HG03575 (cell line): ENCODE measurements at regions not wholly inside any gene's neighbourhood (a gene's known extent, or its start where the extent isn't known, plus 50 kb on each side); places are given as distances from the start of the nearest gene placed in this dataset.
"Not testable (repeated sequence)": the region's sequence is repeated elsewhere in the genome, so short reads cannot be mapped to it uniquely, and the experiment has no call there.

Experiments
- ATAC-seq: cut with Tn5 transposase; IDR thresholded peaks from one replicate; pipeline ENCODE4 v1.9.1; 2021; ENCODE audit not compliant: unreplicated experiment, insufficient number of reproducible peaks, low FRiP score; ENCODE audit errors: extremely low read depth

DNA sequence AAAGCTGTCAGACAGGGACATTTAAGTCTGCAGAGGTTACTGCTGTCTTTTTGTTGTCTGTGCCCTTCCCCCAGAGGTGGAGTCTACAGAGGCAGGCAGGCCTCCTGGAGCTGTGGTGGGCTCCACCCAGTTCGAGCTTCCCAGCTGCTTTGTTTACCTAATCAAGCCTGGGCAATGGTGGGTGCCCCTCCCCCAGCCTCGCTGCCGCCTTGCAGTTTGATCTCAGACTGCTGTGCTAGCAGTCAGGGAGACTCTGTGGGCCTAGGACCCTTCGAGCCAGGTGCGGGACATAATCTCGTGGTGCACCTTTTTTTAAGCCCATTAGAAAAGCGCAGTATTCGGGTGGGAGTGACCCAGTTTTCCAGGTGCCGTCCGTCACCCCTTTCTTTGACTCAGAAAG, 384.2 kb upstream of the SYNCRIP start:
- ATAC-seq, result not testable (repeated sequence)

DNA sequence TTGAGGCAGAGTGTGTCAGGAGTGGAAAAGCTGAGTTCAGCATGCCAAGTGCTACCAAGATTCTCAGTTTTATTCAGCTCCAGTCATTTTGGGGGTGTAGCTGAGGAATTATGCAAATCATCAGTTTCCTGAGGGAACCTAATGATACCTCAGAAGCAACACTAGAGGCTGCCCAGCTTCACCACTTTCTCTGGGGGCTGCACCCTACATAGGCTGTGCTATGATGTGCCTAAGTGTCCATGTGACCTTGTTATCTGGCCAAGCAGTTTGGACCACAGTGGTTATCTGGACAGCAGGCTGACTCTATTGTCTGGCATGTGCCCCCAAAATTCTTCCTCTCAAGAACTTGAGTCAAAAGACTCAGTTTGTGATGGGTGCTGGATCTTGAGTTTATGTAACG, 374.6 kb upstream of the SYNCRIP start:
- ATAC-seq, result peak; percentile 71

GRCh38 chr6:86016567-86016966, 373.9 kb upstream of the SYNCRIP start:
- ATAC-seq, result no peak

DNA sequence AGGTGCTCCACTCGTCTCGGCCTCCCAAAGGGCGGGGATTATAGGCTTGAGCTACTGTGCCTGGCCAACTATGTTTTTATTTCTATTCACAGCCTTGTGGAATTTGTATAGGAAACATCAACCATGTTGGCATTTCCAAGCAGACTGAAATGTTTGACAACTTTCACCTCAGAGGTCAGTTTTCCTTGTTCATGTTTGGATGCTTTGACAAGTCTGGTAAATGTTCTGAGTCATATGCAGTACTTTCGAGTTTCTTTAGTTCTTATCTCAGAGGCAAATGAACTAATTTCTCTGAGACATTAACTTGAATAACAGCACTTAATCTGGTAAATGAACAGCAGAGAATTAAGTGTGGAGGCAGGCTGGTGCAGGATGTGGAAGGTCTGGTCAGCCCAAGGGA, 373.4 kb upstream of the SYNCRIP start:
- ATAC-seq, result no peak

DNA sequence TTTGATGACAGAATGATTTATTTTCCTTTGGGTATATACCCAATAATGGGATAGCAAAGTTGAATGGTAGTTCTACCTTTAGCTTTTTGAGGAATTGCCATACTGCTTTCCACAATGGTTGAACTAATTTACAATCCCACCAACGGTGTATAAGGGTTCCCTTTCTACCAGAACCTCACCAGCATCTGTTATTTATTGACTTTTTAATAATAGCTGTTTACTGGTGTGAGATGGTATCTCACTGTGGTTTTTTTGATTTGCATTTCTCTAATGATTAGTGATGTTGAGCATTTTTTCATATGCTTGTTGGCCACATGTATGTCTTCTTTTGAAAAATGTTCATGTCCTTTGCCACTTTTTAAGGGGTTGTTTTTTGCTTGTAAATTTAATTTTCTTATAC, 370.3 kb upstream of the SYNCRIP start:
- not testable (repeated sequence) for ATAC-seq

- no peak for ATAC-seq
These were observed 368.5 kb upstream of the SYNCRIP start for GRCh38 chr6:86010915-86011786.

- ATAC-seq, result no peak
These were observed 354.5 kb upstream of the SYNCRIP start for GRCh38 chr6:85997206-85997605.

DNA sequence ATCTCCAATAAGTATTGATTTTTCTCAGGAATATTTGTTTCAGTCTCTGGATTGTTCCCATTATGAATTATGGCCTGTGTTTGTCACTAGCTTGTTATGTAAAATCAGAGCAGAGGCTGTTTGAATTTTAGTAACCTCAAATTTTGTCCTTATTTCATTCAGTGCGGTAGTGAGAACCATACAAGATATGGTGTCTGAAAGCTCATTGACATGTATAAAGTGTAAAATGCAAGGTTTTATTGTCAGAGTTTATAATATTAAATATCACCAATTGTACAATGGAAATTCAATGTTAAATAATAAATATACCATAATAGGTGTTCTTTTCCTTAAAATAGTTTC, 353.3 kb upstream of the SYNCRIP start:
- no peak for ATAC-seq

- ATAC-seq, result no peak
These were observed 352.8 kb upstream of the SYNCRIP start for GRCh38 chr6:85995339-85996033.

DNA sequence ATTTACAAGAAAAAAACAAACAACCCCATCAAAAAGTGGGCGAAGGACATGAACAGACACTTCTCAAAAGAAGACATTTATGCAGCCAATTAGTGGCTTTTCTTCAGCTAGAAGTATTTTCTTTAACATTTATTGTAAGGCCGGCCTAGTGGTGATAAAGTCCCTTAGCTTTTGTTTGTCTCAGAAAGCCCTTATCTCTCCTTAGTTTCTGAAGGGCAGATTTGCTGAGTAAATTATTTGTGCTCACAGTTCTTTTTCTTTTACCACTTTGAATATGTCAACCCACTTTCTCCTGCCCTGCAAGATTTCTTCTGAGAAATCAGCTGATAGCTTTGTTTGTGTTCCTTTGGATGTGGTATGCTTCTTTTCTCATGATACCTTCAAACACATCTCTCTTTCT, 344.0 kb upstream of the SYNCRIP start:
- ATAC-seq, result no peak

GRCh38 chr6:85983032-85983659, 340.5 kb upstream of the SYNCRIP start:
- no peak for ATAC-seq

DNA sequence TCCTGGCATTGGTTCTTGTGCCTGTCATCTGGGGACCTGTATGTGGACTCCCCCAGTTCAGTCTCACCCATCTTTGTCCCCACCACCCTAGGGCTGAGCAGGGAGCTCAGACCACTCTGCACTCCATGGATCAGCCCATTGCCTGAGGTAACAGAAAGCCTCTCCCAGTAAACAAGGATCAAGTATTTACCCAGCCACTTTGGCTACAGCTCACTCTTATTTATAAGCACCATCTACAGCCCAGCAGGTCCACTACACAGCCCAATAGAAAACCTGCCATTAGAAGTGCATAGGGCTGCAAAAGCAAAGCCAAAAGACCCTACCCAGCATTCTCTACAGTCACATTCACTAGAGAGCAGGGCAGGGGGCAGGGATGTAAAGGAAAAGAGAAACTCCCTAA, 335.0 kb upstream of the SYNCRIP start:
- ATAC-seq, result no peak

DNA sequence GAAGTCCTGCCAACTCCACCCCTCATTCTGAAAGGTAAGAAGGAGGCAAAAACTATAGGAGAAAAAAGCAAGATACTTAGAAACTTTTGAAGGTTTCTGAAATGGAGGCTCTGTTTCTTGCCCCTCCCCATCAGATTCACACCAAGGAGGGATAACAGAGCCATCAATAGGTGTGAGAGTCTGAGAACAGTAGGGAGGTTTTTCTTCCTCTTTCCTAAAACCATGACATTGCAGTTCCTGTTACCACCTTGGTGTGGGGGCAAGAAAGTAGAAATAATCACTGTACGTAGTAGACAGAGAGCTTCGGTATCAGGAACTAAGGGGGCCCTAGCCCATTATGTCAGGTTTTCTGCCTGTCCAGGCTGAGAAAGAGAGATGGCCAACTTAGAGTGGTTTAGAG, 333.3 kb upstream of the SYNCRIP start:
- no peak for ATAC-seq

GRCh38 chr6:85971238-85971637, 328.6 kb upstream of the SYNCRIP start:
- ATAC-seq, result no peak

DNA sequence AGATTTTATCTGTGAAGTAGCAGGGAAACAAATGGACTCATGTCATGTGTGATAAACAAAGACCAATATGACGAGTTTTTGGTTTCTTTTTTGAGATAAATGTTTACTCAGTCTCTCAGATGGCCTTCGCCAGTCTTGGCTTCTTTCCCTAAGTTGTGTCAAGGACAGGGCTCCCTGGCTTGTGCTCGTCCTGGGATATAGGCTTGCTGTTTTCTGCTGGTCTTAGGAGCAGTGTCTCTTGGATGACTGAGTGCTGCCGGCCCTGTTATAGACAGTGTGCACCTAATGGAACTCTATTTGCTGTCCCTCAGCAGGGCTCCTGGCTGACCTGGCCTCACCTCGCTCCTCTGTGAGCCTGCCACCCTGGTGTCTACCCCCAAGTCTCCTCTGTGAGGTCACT, 324.1 kb upstream of the SYNCRIP start:
- no peak for ATAC-seq

DNA sequence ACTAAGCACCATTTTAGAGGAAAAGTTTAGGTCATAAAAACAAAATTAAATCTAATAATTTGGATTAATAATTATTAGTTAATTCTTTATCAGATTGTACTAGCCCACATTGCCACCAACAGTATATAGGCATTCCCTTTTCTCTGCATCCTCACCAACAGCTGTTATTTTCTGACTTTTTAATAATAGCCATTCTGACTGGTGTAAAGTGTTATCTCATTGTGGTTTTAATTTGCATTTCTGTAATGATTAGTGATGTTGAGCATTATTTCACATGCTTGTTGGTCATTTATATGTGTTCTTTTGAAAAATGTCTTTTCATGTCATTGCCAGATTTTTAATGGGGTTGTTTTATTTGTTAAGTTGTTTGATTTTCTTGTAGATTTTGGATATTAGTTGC, 319.1 kb upstream of the SYNCRIP start:
- no peak for ATAC-seq

- ATAC-seq, result no peak
These were observed 318.4 kb upstream of the SYNCRIP start for GRCh38 chr6:85961125-85961524.

GRCh38 chr6:85948481-85948880, 305.8 kb upstream of the SYNCRIP start:
- ATAC-seq, result no peak

GRCh38 chr6:85945459-85946185, 302.9 kb upstream of the SYNCRIP start:
- ATAC-seq, result no peak
